Neural cell (in vitro differentiated cells): ENCODE measurements at regions not wholly inside any gene's neighbourhood (a gene's known extent, or its start where the extent isn't known, plus 50 kb on each side); places are given as distances from the start of the nearest gene placed in this dataset.

Experiments used
- H2AFZ ChIP-seq: fragments of 200-600, 300-800 bp; sonication (generic), shearing (Covaris generic); 2 replicates; pipeline ENCODE4 v1.6.0; 2014; ENCODE audit warnings: low read depth, mild to moderate bottlenecking, antibody characterized with exemption, low read length, moderate library complexity
- H3F3A ChIP-seq: fragments of 200-600 bp; shearing (Covaris generic); 2 replicates; pipeline ENCODE4 v1.6.1; 2016; ENCODE audit warnings: mild to moderate bottlenecking, moderate library complexity, mixed read lengths, antibody characterized with exemption, low read length; ENCODE audit not compliant: insufficient read depth, poor library complexity, severe bottlenecking
- H3K27ac ChIP-seq: fragments of 200-600, 300-800 bp; sonication (generic), shearing (Covaris generic); 2 replicates; pipeline ENCODE4 v1.5.1; 2014; ENCODE audit warnings: mild to moderate bottlenecking, low read length, moderate library complexity
- H3K27me3 ChIP-seq: fragments of 300-800, 200-600 bp; sonication (generic), shearing (Covaris generic); 2 replicates; pipeline ENCODE4 v1.6.0; 2014; ENCODE audit warnings: mild to moderate bottlenecking, low read depth, low read length, moderate library complexity; ENCODE audit not compliant: insufficient read depth
- H3K36me3 ChIP-seq: fragments of 300-800, 200-600 bp; sonication (generic), shearing (Covaris generic); 2 replicates; pipeline ENCODE4 v1.5.1; 2014; ENCODE audit warnings: mild to moderate bottlenecking, antibody characterized with exemption, low read length, moderate library complexity; ENCODE audit not compliant: insufficient read depth
- H3K4me2 ChIP-seq: fragments of 300-800, 200-600 bp; sonication (generic), shearing (Covaris generic); 2 replicates; pipeline ENCODE4 v1.6.0; 2014; ENCODE audit warnings: mild to moderate bottlenecking, low read length
- H3K4me3 ChIP-seq: fragments of 300-800, 200-600 bp; sonication (generic), shearing (Covaris generic); 2 replicates; pipeline ENCODE4 v1.5.1; 2014; ENCODE audit warnings: mild to moderate bottlenecking, low read length, moderate library complexity
- H3K79me2 ChIP-seq: fragments of 200-600 bp; shearing (Covaris generic); replicated peaks from 2 replicates; pipeline ENCODE4 v1.6.0; 2014; ENCODE audit warnings: mild to moderate bottlenecking, low read length, moderate library complexity; ENCODE audit not compliant: insufficient read depth
- H3K9ac ChIP-seq: fragments of 300-800, 200-600 bp; sonication (generic), shearing (Covaris generic); 2 replicates; pipeline ENCODE4 v1.6.1; 2016; ENCODE audit warnings: mild to moderate bottlenecking, low read length, mixed read lengths
- H3K9me2 ChIP-seq: fragments of 200-600 bp; shearing (Covaris generic); 2 replicates; pipeline ENCODE4 v1.6.1; 2016; ENCODE audit warnings: mild to moderate bottlenecking, low read length, mixed read lengths; ENCODE audit not compliant: insufficient read depth
- H3K9me3 ChIP-seq: fragments of 200-600, 300-800 bp; sonication (generic), shearing (Covaris generic); 2 replicates; pipeline ENCODE4 v1.6.1; 2016; ENCODE audit warnings: mild to moderate bottlenecking, mixed run types, low read length, moderate library complexity, mixed read lengths
- H4K20me1 ChIP-seq: fragments of 200-600 bp; shearing (Covaris generic); 2 replicates; pipeline ENCODE4 v1.6.1; 2016; ENCODE audit warnings: mild to moderate bottlenecking, mixed run types; ENCODE audit not compliant: insufficient read depth
- EP300 ChIP-seq: fragments of 450-650 bp; conservative IDR thresholded peaks from 2 replicates; pipeline ENCODE4 v1.6.1; 2014; ENCODE audit warnings: antibody characterized with exemption, mild to moderate bottlenecking, moderate library complexity; ENCODE audit not compliant: poor library complexity, severe bottlenecking
- EZH2 ChIP-seq: fragments of 200-600, 300-800 bp; shearing (Covaris generic), sonication (generic); IDR thresholded peaks from 2 replicates; pipeline ENCODE4 v1.6.1; 2014; ENCODE audit warnings: antibody characterized with exemption, low read length, borderline replicate concordance, mild to moderate bottlenecking; ENCODE audit not compliant: insufficient read depth, poor library complexity, severe bottlenecking
- MXI1 ChIP-seq: fragments of 450-650 bp; conservative IDR thresholded peaks from 2 replicates; pipeline ENCODE4 v1.6.1; 2014; ENCODE audit warnings: antibody characterized with exemption, mild to moderate bottlenecking; ENCODE audit not compliant: poor library complexity, severe bottlenecking
- POLR2AphosphoS5 ChIP-seq: IDR thresholded peaks from 2 replicates; pipeline ENCODE4 v1.6.1; 2012
- RAD21 ChIP-seq: fragments of 450-650 bp; conservative IDR thresholded peaks from 2 replicates; pipeline ENCODE4 v1.6.1; 2014; ENCODE audit warnings: antibody characterized with exemption, mild to moderate bottlenecking, moderate library complexity
- SMC3 ChIP-seq: fragments of 450-650 bp; conservative IDR thresholded peaks from 2 replicates; pipeline ENCODE4 v1.6.1; 2014; ENCODE audit warnings: antibody characterized with exemption, mild to moderate bottlenecking, moderate library complexity; ENCODE audit not compliant: poor library complexity
- TAF1 ChIP-seq: IDR thresholded peaks from 2 replicates; pipeline ENCODE4 v1.6.1; 2012; ENCODE audit warnings: low read depth
- TF ChIP-seq, protein P1 (sequence below): fragments of 450-650 bp; IDR thresholded peaks from 2 replicates; pipeline ENCODE4 v1.5.1; 2014; ENCODE audit warnings: antibody characterized with exemption, mild to moderate bottlenecking, moderate library complexity; ENCODE audit not compliant: poor library complexity, severe bottlenecking
- TF ChIP-seq, protein P2 (sequence below): IDR thresholded peaks from 2 replicates; pipeline ENCODE4 v1.6.1; 2012; ENCODE audit warnings: borderline replicate concordance

DNA sequence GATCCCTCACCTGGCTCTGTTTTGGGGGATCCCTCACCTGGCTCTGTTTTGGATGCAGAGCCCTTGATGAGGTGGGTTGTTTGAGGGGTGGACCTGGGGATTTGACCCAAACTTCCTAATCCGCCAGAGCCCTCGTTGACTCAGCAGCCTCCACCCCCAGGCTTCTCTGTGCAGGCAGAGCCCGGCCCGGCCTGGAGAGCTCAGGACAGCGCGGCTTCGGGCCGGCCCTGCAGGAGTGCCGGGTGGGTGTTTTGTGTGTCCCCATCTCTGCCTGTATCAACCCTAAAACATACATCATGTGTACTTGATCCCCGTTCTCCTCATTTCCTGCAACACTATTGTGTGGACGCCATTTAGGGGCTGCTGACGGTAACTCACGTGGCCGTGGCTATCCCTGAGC lies 124.2 kb downstream of the SIK1 start:
- H3K27ac ChIP-seq, result no peak overlapping the region
- H3F3A ChIP-seq, result no peaks in the 10 kb centered on the region
- H3K36me3 ChIP-seq, result no peaks in the 10 kb centered on the region
- H3K79me2 ChIP-seq, result no peaks in the 10 kb centered on the region
- TF ChIP-seq EZH2 (no peak), EP300 (no peak), POLR2AphosphoS5 (no peak), SMC3 (no peak), TAF1 (no peak), MXI1 (no peak), RAD21 (no peak)
- TF ChIP-seq, protein P1, sequence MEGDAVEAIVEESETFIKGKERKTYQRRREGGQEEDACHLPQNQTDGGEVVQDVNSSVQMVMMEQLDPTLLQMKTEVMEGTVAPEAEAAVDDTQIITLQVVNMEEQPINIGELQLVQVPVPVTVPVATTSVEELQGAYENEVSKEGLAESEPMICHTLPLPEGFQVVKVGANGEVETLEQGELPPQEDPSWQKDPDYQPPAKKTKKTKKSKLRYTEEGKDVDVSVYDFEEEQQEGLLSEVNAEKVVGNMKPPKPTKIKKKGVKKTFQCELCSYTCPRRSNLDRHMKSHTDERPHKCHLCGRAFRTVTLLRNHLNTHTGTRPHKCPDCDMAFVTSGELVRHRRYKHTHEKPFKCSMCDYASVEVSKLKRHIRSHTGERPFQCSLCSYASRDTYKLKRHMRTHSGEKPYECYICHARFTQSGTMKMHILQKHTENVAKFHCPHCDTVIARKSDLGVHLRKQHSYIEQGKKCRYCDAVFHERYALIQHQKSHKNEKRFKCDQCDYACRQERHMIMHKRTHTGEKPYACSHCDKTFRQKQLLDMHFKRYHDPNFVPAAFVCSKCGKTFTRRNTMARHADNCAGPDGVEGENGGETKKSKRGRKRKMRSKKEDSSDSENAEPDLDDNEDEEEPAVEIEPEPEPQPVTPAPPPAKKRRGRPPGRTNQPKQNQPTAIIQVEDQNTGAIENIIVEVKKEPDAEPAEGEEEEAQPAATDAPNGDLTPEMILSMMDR, result no peak
- TF ChIP-seq, protein P2, sequence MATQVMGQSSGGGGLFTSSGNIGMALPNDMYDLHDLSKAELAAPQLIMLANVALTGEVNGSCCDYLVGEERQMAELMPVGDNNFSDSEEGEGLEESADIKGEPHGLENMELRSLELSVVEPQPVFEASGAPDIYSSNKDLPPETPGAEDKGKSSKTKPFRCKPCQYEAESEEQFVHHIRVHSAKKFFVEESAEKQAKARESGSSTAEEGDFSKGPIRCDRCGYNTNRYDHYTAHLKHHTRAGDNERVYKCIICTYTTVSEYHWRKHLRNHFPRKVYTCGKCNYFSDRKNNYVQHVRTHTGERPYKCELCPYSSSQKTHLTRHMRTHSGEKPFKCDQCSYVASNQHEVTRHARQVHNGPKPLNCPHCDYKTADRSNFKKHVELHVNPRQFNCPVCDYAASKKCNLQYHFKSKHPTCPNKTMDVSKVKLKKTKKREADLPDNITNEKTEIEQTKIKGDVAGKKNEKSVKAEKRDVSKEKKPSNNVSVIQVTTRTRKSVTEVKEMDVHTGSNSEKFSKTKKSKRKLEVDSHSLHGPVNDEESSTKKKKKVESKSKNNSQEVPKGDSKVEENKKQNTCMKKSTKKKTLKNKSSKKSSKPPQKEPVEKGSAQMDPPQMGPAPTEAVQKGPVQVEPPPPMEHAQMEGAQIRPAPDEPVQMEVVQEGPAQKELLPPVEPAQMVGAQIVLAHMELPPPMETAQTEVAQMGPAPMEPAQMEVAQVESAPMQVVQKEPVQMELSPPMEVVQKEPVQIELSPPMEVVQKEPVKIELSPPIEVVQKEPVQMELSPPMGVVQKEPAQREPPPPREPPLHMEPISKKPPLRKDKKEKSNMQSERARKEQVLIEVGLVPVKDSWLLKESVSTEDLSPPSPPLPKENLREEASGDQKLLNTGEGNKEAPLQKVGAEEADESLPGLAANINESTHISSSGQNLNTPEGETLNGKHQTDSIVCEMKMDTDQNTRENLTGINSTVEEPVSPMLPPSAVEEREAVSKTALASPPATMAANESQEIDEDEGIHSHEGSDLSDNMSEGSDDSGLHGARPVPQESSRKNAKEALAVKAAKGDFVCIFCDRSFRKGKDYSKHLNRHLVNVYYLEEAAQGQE, result no peak
- no peak overlapping the region for H3K9ac ChIP-seq
- no peaks in the 10 kb centered on the region for H3K9me3 ChIP-seq
- H3K27me3 ChIP-seq, result no peaks in the 10 kb centered on the region
- no peaks in the 10 kb centered on the region for H3K9me2 ChIP-seq
- no peaks in the 10 kb centered on the region for H4K20me1 ChIP-seq
- no peak overlapping the region for H3K4me2 ChIP-seq
- H3K4me3 ChIP-seq, result no peak overlapping the region
- H2AFZ ChIP-seq, result no peak overlapping the region

DNA sequence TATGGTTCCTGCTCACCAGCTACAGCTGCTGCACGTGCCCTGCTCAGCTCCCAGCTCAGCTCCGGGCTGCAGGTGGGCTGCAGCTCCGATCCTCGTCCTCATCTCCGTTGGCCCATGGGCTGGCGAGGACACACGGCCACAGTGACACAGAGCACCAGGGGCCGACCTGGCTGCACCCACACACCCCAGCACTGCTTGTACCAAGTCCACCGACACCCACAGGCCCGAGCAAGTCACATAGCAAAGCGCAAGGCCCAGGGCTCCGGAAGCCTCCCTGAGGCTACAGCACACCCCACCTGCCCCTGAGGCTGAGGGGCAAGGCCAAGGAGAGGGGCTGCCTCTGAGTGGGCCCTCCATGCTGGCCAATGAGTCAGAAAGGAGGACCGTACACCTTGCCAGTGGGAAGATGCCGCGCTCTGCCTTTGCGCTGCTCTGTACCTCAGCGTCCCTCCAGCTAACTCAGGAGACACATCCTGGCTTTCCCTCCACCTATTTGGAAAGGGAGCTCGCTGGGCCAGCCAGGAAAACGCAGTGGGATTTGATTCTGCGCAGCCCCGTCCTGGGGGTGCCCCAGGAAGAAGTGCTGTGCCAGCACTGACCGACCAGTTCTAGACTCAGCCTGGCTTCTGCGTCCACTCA lies 124.8 kb downstream of the SIK1 start:
- H3K9me3 ChIP-seq, result no peaks in the 10 kb centered on the region
- H3K4me2 ChIP-seq, result no peak overlapping the region
- H3K4me3 ChIP-seq, result no peak overlapping the region
- no peak overlapping the region for H2AFZ ChIP-seq
- no peaks in the 10 kb centered on the region for H3K36me3 ChIP-seq
- H3K9ac ChIP-seq, result no peak overlapping the region
- no peaks in the 10 kb centered on the region for H4K20me1 ChIP-seq
- no peaks in the 10 kb centered on the region for H3K79me2 ChIP-seq
- no peak for TF ChIP-seq EZH2
- no peak for TF ChIP-seq SMC3
- TF ChIP-seq, protein P1, result no peak
- no peak for TF ChIP-seq TAF1
- TF ChIP-seq RAD21, result no peak
- TF ChIP-seq MXI1, result no peak
- TF ChIP-seq EP300, result no peak
- TF ChIP-seq, protein P2, result no peak
- no peaks in the 10 kb centered on the region for H3K27me3 ChIP-seq
- H3K27ac ChIP-seq, result no peak overlapping the region
- no peaks in the 10 kb centered on the region for H3K9me2 ChIP-seq
- H3F3A ChIP-seq, result no peaks in the 10 kb centered on the region
